IMR-90 (cell line): ENCODE measurements at regions not wholly inside any gene's neighbourhood (a gene's known extent, or its start where the extent isn't known, plus 50 kb on each side); places are given as distances from the start of the nearest gene placed in this dataset.

Experiments
- ATAC-seq: fragments of 200-7000 bp; cut with Tn5 transposase; 2 replicates; pipeline ENCODE4 v1.9.1; 2020; ENCODE audit warnings: low read depth, mild to moderate bottlenecking, moderate library complexity
- BruUV-seq: library from RNA; stranded (reverse); fragments of 400-500 nt; replicated peaks from 2 replicates; lab custom pipeline; 2021; lab: Mats Ljungman, UMichigan
- CTCF ChIA-PET: fragments of 300-600 bp; formaldehyde crosslinking; extraction: SDS; loops from one replicate; lab custom pipeline; 2021; ENCODE audit warnings: antibody characterized with exemption; lab: Yijun Ruan, JAX
- POLR2A ChIA-PET: fragments of 300-600 bp; sonication (Branson Sonifier 250); formaldehyde crosslinking; loops from one replicate; lab custom pipeline; 2022; ENCODE audit warnings: antibody characterized with exemption; ENCODE audit not compliant: unreplicated experiment; lab: Charles Lee
- DNase-seq: peaks from one replicate; pipeline ENCODE4 v3.0.0; 2013
- H2AFZ ChIP-seq: replicated peaks from 2 replicates; pipeline ENCODE3; 2013; ENCODE audit warnings: low read length, mild to moderate bottlenecking; ENCODE audit not compliant: poor library complexity
- H2AK5ac ChIP-seq: 2 replicates; pipeline ENCODE4 v1.6.1; 2013; ENCODE audit warnings: low read depth, low read length, inconsistent platforms
- H2AK9ac ChIP-seq: replicated peaks from 2 replicates; pipeline ENCODE3; 2013; ENCODE audit warnings: mild to moderate bottlenecking, low read depth, low read length, moderate library complexity; ENCODE audit not compliant: poor library complexity
- H2BK120ac ChIP-seq: 2 replicates; pipeline ENCODE4 v1.6.1; 2013; ENCODE audit warnings: low read depth, low read length, inconsistent platforms
- H2BK15ac ChIP-seq: 3 replicates; pipeline ENCODE4 v1.6.1; 2013; ENCODE audit warnings: low read depth, low read length, inconsistent platforms
- H2BK20ac ChIP-seq: 2 replicates; pipeline ENCODE4 v1.6.1; 2013; ENCODE audit warnings: low read depth, mild to moderate bottlenecking, inconsistent platforms, low read length, moderate library complexity
- H2BK5ac ChIP-seq: 2 replicates; pipeline ENCODE4 v1.6.1; 2013; ENCODE audit warnings: mild to moderate bottlenecking, low read depth, low read length, inconsistent platforms; ENCODE audit not compliant: poor library complexity, severe bottlenecking
- H3K14ac ChIP-seq: replicated peaks from 2 replicates; pipeline ENCODE4 v1.6.1; 2013; ENCODE audit warnings: low read depth, low read length, inconsistent platforms
- H3K18ac ChIP-seq: 2 replicates; pipeline ENCODE4 v1.6.1; 2013; ENCODE audit warnings: low read depth, low read length, control low read depth
- H3K23ac ChIP-seq: 2 replicates; pipeline ENCODE4 v1.6.1; 2013; ENCODE audit warnings: low read depth, low read length, inconsistent platforms
- H3K27ac ChIP-seq: 2 replicates; pipeline ENCODE4 v1.5.1; 2013; ENCODE audit warnings: mild to moderate bottlenecking, control low read depth, low read length; ENCODE audit not compliant: insufficient read depth
- H3K27me3 ChIP-seq: 2 replicates; pipeline ENCODE4 v1.6.1; 2013; ENCODE audit warnings: low read length; ENCODE audit not compliant: control insufficient read depth, insufficient read depth
- H3K36me3 ChIP-seq: 2 replicates; pipeline ENCODE4 v1.6.1; 2013; ENCODE audit warnings: low read length, mixed read lengths; ENCODE audit not compliant: control insufficient read depth, insufficient read depth
- H3K4ac ChIP-seq: 2 replicates; pipeline ENCODE4 v1.6.1; 2013; ENCODE audit warnings: low read depth, low read length, inconsistent platforms
- H3K4me1 ChIP-seq: 2 replicates; pipeline ENCODE4 v1.6.1; 2013; ENCODE audit warnings: low read length, mixed read lengths; ENCODE audit not compliant: control insufficient read depth, insufficient read depth
- H3K4me2 ChIP-seq: 2 replicates; pipeline ENCODE4 v1.6.1; 2013; ENCODE audit warnings: low read depth, mild to moderate bottlenecking, control low read depth, low read length, moderate library complexity
- H3K4me3 ChIP-seq: 2 replicates; pipeline ENCODE4 v1.5.1; 2013; ENCODE audit warnings: low read depth, mild to moderate bottlenecking, control low read depth, low read length, moderate library complexity; ENCODE audit not compliant: insufficient read depth
- H3K56ac ChIP-seq: 2 replicates; pipeline ENCODE4 v1.6.1; 2013; ENCODE audit warnings: low read length, inconsistent platforms; ENCODE audit not compliant: insufficient read depth; ENCODE audit errors: extremely low read depth
- H3K79me1 ChIP-seq, 2 experiments: 2 replicates each; pipeline ENCODE4 v1.6.1; 2013; ENCODE audit warnings: low read length in 2 of 2, inconsistent platforms in 1 of 2, low read depth in 1 of 2
- H3K9ac ChIP-seq: 2 replicates; pipeline ENCODE4 v1.6.1; 2013; ENCODE audit warnings: low read depth, low read length, control low read depth
- H3K9me1 ChIP-seq: 2 replicates; pipeline ENCODE4 v1.6.1; 2013; ENCODE audit warnings: low read length, inconsistent platforms; ENCODE audit not compliant: insufficient read depth
- H3K9me3 ChIP-seq: 2 replicates; pipeline ENCODE4 v1.6.1; 2013; ENCODE audit warnings: low read length; ENCODE audit not compliant: control insufficient read depth, insufficient read depth
- H4K20me1 ChIP-seq: 2 replicates; pipeline ENCODE4 v1.6.1; 2013; ENCODE audit warnings: low read length, inconsistent platforms; ENCODE audit not compliant: insufficient read depth
- H4K5ac ChIP-seq: 2 replicates; pipeline ENCODE4 v1.6.1; 2013; ENCODE audit warnings: mild to moderate bottlenecking, low read depth, low read length, control low read depth
- H4K8ac ChIP-seq, 2 experiments: 2 replicates each; pipeline ENCODE4 v1.6.1; 2013; ENCODE audit warnings: low read depth in 2 of 2, low read length in 2 of 2, control low read depth in 1 of 2, inconsistent platforms in 1 of 2
- H4K91ac ChIP-seq: 2 replicates; pipeline ENCODE4 v1.6.1; 2013; ENCODE audit warnings: low read depth, low read length, inconsistent platforms; ENCODE audit not compliant: insufficient read depth
- MAZ ChIP-seq: IDR thresholded peaks from 2 replicates; pipeline ENCODE4 v1.6.1; 2012; ENCODE audit warnings: low read depth, mild to moderate bottlenecking, low read length, improper control_type of control experiment, moderate library complexity, borderline replicate concordance
- MXI1 ChIP-seq: IDR thresholded peaks from 2 replicates; pipeline ENCODE4 v1.6.1; 2012; ENCODE audit warnings: low read depth, mild to moderate bottlenecking, low read length, moderate library complexity, borderline replicate concordance
- POLR2A ChIP-seq: IDR thresholded peaks from 2 replicates; pipeline ENCODE4 v1.6.1; 2012; ENCODE audit warnings: mild to moderate bottlenecking, low read depth, low read length
- RAD21 ChIP-seq: IDR thresholded peaks from 2 replicates; pipeline ENCODE4 v1.6.1; 2012; ENCODE audit warnings: low read length, improper control_type of control experiment
- RCOR1 ChIP-seq: IDR thresholded peaks from 2 replicates; pipeline ENCODE4 v1.6.1; 2012; ENCODE audit warnings: mild to moderate bottlenecking, low read length, improper control_type of control experiment; ENCODE audit not compliant: insufficient replicate concordance
- RFX5 ChIP-seq: IDR thresholded peaks from 2 replicates; pipeline ENCODE4 v1.8.0; 2012; ENCODE audit warnings: low read depth, mild to moderate bottlenecking, low read length, moderate library complexity
- WGBS, 2 experiments: methylation state at CpG; one replicate each; pipeline versions ENCODE4 v1.1.5 to v1.1.7; 2013; ENCODE audit warnings: missing lambda C conversion rate in 2 of 2; ENCODE audit not compliant: insufficient read length in 1 of 2; ENCODE audit errors: extremely low coverage in 2 of 2; 5-methylcytosine and 5-hydroxymethylcytosine counted together
- dilution Hi-C: fragments of 300-500 bp; cut with HindIII; formaldehyde crosslinking; loops from one replicate; pipeline ENCODE4 v1.14.3; 2018; ENCODE audit warnings: low sequenced_read_pairs; ENCODE audit not compliant: unreplicated experiment
- in situ Hi-C: fragments of 300-500 bp; cut with MboI; formaldehyde crosslinking; loops from 3 replicates; pipeline ENCODE4 v1.14.3; 2019; ENCODE audit warnings: low sequenced_read_pairs, inconsistent platforms, mixed read lengths
- intact Hi-C: fragments of 100-400 bp; cut with micrococcal nuclease; formaldehyde crosslinking; loops from 2 replicates; pipeline ENCODE4 v1.10.0; 2022
- TF ChIP-seq, protein P1 (sequence below): fragments of 150-350 bp; IDR thresholded peaks from 2 replicates; pipeline ENCODE4 v1.6.1; 2016; ENCODE audit warnings: low read depth, mild to moderate bottlenecking, low read length, moderate library complexity, borderline replicate concordance
- TF ChIP-seq, protein P2 (sequence below): conservative IDR thresholded peaks from 2 replicates; pipeline ENCODE4 v1.5.1; 2012; ENCODE audit warnings: mild to moderate bottlenecking, low read depth, low read length, improper control_type of control experiment

DNA sequence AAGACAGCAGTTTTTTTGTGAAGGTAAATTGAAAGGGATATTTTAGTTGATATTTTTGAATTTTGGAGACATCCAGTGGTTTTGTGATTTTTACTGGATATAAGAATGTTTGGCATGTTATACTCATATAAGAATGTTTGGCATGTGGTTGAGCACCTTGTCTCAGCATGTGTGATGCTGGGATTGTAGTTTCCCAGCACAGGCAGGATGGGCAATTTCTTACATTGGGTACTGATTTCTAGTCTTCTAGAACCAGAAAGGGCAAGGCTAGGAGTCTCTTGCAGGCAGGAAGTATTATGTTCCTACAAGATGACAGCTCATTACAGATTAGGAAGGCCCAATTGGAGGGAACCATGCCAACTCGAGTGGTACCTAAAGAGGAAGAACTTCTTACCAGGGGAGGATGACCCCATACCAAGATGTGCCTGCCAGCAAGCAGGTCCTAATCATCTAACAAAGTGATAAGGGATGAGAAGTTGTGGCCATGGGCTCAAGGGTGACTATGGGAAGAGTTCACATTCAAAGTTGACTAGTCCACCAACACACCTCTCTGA, 377.8 kb downstream of the UTRN start:
- peaks cover 8% of the 10 kb centered on the region for H3K4me1 ChIP-seq
- H4K8ac ChIP-seq = no peak overlapping the region
- H2AK9ac ChIP-seq = no peak overlapping the region
- no peak overlapping the region for H3K14ac ChIP-seq
- peaks cover 5 to 18% of the 10 kb centered on the region in 2 experiments for H3K79me1 ChIP-seq
- no peak for TF ChIP-seq RAD21
- no peak for TF ChIP-seq POLR2A
- TF ChIP-seq RCOR1 = no peak
- TF ChIP-seq MXI1 = no peak
- TF ChIP-seq MAZ = no peak
- TF ChIP-seq, protein P1, sequence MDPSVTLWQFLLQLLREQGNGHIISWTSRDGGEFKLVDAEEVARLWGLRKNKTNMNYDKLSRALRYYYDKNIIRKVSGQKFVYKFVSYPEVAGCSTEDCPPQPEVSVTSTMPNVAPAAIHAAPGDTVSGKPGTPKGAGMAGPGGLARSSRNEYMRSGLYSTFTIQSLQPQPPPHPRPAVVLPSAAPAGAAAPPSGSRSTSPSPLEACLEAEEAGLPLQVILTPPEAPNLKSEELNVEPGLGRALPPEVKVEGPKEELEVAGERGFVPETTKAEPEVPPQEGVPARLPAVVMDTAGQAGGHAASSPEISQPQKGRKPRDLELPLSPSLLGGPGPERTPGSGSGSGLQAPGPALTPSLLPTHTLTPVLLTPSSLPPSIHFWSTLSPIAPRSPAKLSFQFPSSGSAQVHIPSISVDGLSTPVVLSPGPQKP = no peak
- TF ChIP-seq RFX5 = no peak
- TF ChIP-seq, protein P2, sequence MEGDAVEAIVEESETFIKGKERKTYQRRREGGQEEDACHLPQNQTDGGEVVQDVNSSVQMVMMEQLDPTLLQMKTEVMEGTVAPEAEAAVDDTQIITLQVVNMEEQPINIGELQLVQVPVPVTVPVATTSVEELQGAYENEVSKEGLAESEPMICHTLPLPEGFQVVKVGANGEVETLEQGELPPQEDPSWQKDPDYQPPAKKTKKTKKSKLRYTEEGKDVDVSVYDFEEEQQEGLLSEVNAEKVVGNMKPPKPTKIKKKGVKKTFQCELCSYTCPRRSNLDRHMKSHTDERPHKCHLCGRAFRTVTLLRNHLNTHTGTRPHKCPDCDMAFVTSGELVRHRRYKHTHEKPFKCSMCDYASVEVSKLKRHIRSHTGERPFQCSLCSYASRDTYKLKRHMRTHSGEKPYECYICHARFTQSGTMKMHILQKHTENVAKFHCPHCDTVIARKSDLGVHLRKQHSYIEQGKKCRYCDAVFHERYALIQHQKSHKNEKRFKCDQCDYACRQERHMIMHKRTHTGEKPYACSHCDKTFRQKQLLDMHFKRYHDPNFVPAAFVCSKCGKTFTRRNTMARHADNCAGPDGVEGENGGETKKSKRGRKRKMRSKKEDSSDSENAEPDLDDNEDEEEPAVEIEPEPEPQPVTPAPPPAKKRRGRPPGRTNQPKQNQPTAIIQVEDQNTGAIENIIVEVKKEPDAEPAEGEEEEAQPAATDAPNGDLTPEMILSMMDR = no peak
- DNase-seq (no peak), ATAC-seq (no peak)
- no peak overlapping the region for H3K23ac ChIP-seq
- no TSS peak for BruUV-seq
- POLR2A ChIA-PET = no interaction called here
- H3K56ac ChIP-seq = no peak overlapping the region
- H2BK5ac ChIP-seq = no peak overlapping the region
- no peak overlapping the region for H3K18ac ChIP-seq
- H2AK5ac ChIP-seq = no peak overlapping the region
- H3K9ac ChIP-seq = no peak overlapping the region
- H2BK120ac ChIP-seq = no peak overlapping the region
- no peak overlapping the region for H2BK20ac ChIP-seq
- no peak overlapping the region for H3K4me2 ChIP-seq
- H3K4ac ChIP-seq = no peak overlapping the region
- H3K4me3 ChIP-seq = no peak overlapping the region
- H4K5ac ChIP-seq = no peak overlapping the region
- no peaks in the 10 kb centered on the region for H4K20me1 ChIP-seq
- no peaks in the 10 kb centered on the region for H3K9me3 ChIP-seq
- no peak overlapping the region for H2BK15ac ChIP-seq
- no peak overlapping the region for H4K91ac ChIP-seq
- no peaks in the 10 kb centered on the region for H3K9me1 ChIP-seq
- CTCF ChIA-PET = no interaction called here
- no peak overlapping the region for H3K27ac ChIP-seq
- no peaks in the 10 kb centered on the region for H3K27me3 ChIP-seq
- WGBS, 2 experiments = no CpG with 5 or more reads among the region's 1 CpG
- H2AFZ ChIP-seq = no peak overlapping the region
- intact Hi-C loops = no loop called here
- H3K36me3 ChIP-seq = no peaks in the 10 kb centered on the region
- dilution Hi-C loops = no loop called here
- in situ Hi-C loops = no loop called here
